ENCODE measurements at regions not wholly inside any gene's neighbourhood (a gene's known extent, or its start where the extent isn't known, plus 50 kb on each side); places are given as distances from the start of the nearest gene placed in this dataset.
"Not testable (repeated sequence)": the region's sequence is repeated elsewhere in the genome, so short reads cannot be mapped to it uniquely, and the experiment has no call there.

DNA sequence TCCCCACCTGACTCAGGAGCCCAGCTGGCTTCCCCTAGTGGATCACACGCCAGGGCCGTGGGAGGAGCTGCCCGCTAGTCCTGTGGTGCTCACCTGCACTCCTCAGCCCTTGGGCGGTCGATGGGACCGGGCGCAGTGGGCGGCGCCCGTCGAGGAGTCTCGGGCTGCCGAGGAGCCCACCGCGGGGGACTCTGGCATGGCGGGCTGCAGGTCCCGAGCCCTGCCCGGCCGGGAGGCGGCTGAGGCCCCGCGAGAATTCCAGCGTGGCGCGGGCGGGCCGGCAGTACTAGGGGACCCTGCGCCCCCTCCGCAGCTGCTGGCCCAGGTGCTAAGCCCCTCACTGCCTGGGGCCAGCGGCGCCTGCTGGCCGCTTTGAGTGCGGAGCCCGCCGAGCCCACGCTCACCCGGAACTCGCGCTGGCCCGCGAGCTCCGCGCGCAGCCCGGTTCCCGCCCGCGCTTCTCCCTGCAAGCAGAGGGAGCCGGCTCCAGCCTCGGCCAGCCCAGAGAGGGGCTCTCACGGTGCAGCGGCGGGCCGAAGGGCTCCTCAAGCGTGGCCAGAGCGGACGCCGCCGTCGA, 367.9 kb downstream of the TYW1 start:
- Histone ChIP-seq H3K9ac (ENCODE audit: low read length) (no peak overlapping the region), H3K27me3 (ENCODE audit: control insufficient read depth, insufficient read depth, low read length) (no peaks in the 10 kb centered on the region), H3K9me3 (ENCODE audit: control insufficient read depth, low read length) (no peaks in the 10 kb centered on the region), H3K36me3 (ENCODE audit: control insufficient read depth, insufficient read depth, low read length) (no peaks in the 10 kb centered on the region), H3K4me3 (ENCODE audit: low read length) (no peak overlapping the region), H3K4me1 (ENCODE audit: control insufficient read depth, insufficient read depth, low read length) (peaks cover 6% of the 10 kb centered on the region)

DNA sequence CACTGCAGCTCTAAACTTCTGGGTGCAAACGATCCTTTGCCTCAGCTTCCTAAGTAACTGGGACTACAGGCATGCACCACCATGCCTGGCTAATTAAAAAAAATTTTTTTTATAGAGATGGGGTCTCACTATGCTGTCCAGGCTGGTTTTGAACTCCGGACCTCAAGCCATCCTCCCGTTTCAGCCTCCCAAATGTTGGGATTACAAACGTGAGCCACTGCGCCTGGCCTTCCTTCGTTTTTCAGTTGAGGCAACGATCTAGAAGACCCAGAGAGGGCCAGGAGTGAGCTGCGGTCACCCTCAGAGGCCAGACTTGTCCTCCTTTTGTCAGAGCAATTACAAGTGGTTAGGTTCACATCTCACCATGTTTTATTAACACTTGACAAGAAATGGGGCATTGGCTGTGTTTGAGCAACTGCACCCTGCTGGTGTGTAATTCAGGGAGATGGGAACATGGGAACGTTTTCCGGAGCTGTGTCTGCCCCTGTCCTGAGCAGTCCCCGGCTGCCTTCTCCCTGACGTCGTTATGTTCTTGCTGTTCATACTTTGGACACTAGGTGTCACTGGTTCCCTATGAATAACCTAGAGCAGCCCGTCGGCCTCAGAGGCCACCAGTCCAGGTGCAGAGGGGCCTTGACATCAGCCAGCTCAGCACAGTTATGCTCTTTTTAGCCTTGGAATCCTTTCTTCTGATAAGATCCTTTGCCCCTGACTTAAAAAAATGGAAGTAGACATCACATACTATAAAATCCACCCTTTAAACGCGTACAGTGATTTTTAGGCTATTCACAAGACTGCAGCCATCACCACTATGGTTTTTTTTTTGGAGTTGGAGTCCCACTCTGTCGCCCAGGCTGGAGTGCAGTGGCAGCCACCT, 375.0 kb downstream of the TYW1 start:
- Histone ChIP-seq H3K27me3 (ENCODE audit: control insufficient read depth, insufficient read depth, low read length) (peaks cover 8% of the 10 kb centered on the region), H3K4me1 (ENCODE audit: control insufficient read depth, insufficient read depth, low read length) (no peaks in the 10 kb centered on the region), H3K4me3 (ENCODE audit: low read length) (no peak overlapping the region), H3K9ac (ENCODE audit: low read length) (no peak overlapping the region), H3K36me3 (ENCODE audit: control insufficient read depth, insufficient read depth, low read length) (no peaks in the 10 kb centered on the region), H3K9me3 (ENCODE audit: control insufficient read depth, low read length) (no peaks in the 10 kb centered on the region)

DNA sequence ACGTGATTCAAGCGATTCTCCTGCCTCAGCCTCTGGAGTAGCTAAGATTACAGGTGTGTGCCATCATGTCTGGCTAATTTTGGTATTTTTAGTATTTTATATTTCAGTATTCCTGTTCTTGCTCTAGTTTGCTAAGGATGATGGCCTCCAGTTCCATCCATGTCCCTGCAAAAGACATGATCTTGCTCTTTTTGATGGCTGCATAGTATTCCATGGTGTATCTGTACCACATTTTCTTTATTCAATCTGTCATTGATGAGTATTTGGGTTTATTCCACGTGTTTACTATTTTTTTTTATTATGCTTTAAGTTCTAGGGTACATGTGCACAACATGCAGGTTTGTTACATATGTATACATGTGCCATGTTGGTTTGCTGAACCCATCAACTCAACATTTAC, 376.8 kb downstream of the TYW1 start:
- not testable (repeated sequence) for H3K9ac ChIP-seq (ENCODE audit: low read length); H3K4me3 ChIP-seq (ENCODE audit: low read length); H3K4me1 ChIP-seq (ENCODE audit: control insufficient read depth, insufficient read depth, low read length); H3K27me3 ChIP-seq (ENCODE audit: control insufficient read depth, insufficient read depth, low read length); H3K9me3 ChIP-seq (ENCODE audit: control insufficient read depth, low read length); H3K36me3 ChIP-seq (ENCODE audit: control insufficient read depth, insufficient read depth, low read length)

DNA sequence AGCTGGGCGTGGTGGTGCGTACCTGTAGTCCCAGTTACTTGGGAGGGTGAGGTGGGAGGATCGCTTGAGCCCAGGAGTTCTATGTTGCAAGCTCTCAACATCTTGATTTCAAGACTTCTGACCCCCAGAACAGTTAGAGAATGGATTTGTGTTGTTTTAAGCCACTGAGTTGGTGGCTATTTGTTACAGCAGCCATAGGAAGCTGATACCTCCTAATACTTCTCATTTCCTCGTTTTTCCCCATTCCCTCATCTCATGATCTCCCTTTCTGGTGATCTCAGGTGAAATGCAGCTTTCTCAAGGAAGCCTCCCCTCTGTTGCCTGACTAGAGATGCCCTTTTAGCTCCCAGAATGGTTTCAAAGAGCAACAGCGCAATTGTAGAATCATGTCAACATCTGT, 378.8 kb downstream of the TYW1 start:
- no peaks in the 10 kb centered on the region for H3K4me1 ChIP-seq (ENCODE audit: control insufficient read depth, insufficient read depth, low read length)
- H3K4me3 ChIP-seq (ENCODE audit: low read length) = no peak overlapping the region
- no peaks in the 10 kb centered on the region for H3K36me3 ChIP-seq (ENCODE audit: control insufficient read depth, insufficient read depth, low read length)
- H3K9ac ChIP-seq (ENCODE audit: low read length) = no peak overlapping the region
- H3K27me3 ChIP-seq (ENCODE audit: control insufficient read depth, insufficient read depth, low read length) = peaks cover 8% of the 10 kb centered on the region
- H3K9me3 ChIP-seq (ENCODE audit: control insufficient read depth, low read length) = no peaks in the 10 kb centered on the region

DNA sequence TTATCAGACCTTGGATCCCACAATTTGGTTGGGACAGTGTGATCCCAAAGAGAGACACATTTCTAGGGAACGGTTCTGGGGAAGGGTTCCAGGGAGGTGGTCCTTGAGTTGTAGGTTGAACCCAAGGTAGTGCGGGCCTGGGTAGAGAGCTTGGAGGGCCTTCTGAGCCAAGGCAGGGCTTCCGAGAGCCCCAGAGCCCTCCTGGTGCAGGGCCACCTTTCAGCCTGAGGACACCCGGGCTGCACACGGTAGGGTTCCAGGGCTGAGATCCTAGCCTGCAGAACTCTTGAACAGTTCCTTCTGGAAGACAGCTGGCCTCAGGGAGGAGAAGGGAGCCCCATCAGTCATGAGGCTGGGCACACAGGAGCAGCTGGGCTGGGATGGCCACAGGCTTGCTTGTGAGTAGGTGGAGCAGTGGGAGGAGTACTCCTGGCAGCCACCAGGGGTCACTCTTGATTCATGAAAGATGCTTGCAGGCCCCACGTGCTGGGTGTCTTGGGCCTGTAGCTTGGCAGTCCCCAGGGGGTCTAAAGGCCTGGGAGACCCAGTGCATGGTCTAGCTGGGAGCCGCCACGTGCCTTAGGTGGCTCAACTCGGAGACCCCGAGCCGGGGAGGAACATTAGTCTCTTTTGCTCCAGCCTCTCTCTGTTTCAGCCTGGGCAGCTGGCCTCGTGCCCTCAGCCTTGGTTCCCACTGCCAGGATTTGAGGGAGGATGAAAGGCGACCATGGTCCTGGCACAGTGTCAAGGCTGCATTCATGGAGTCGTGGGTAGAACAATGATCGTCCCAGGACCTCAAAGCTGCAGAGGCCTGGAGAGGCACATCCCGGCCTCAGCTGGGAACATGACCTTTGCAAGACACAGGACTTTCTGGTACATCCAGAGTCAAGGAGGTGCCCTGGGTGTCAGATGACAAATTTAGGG, 381.6 kb downstream of the TYW1 start:
- no peaks in the 10 kb centered on the region for H3K9me3 ChIP-seq (ENCODE audit: control insufficient read depth, low read length)
- no peaks in the 10 kb centered on the region for H3K4me1 ChIP-seq (ENCODE audit: control insufficient read depth, insufficient read depth, low read length)
- no peaks in the 10 kb centered on the region for H3K36me3 ChIP-seq (ENCODE audit: control insufficient read depth, insufficient read depth, low read length)
- H3K27me3 ChIP-seq (ENCODE audit: control insufficient read depth, insufficient read depth, low read length) = no peaks in the 10 kb centered on the region
- H3K4me3 ChIP-seq (ENCODE audit: low read length) = no peak overlapping the region
- no peak overlapping the region for H3K9ac ChIP-seq (ENCODE audit: low read length)

DNA sequence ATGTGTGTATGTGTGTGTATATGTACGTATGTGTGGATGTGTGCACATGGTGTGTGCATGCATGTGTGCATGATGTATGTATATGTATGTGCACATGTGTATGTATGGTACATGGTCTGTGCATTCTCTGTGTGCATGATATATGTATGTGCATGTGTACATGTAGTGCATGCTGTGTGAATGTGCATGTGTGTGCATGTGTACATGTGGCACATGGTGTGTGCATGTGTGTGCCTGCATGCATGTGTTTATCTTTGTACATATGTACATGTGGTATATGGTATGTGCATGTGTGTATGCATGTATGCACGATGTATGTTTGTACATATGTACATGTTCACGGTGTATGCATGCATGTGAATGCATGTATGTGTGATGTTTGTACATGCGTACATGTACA, 383.7 kb downstream of the TYW1 start:
- Histone ChIP-seq H3K36me3 (ENCODE audit: control insufficient read depth, insufficient read depth, low read length) (no peaks in the 10 kb centered on the region), H3K27me3 (ENCODE audit: control insufficient read depth, insufficient read depth, low read length) (no peaks in the 10 kb centered on the region), H3K4me3 (ENCODE audit: low read length) (no peak overlapping the region), H3K9me3 (ENCODE audit: control insufficient read depth, low read length) (no peaks in the 10 kb centered on the region), H3K4me1 (ENCODE audit: control insufficient read depth, insufficient read depth, low read length) (no peaks in the 10 kb centered on the region), H3K9ac (ENCODE audit: low read length) (no peak overlapping the region)

DNA sequence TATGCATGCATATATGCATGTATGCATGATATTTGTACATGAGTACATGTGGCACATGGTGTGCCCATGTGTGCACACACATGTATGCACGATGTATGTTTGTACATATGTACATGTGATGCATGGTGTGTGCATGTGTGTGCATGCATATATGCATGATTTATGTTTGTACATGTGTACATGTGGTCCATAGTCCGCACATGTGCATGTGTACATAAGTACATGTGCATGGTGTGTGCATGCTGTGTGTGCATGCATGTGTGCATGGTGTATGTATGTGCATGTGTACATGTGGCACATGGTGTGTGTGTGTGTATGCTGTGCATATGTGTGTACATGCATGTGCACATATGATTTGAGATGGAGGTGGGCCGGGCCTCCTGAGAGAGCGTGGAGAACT, 384.2 kb downstream of the TYW1 start:
- Histone ChIP-seq H3K4me1 (ENCODE audit: control insufficient read depth, insufficient read depth, low read length) (no peaks in the 10 kb centered on the region), H3K9me3 (ENCODE audit: control insufficient read depth, low read length) (no peaks in the 10 kb centered on the region), H3K36me3 (ENCODE audit: control insufficient read depth, insufficient read depth, low read length) (no peaks in the 10 kb centered on the region), H3K4me3 (ENCODE audit: low read length) (no peak overlapping the region), H3K27me3 (ENCODE audit: control insufficient read depth, insufficient read depth, low read length) (no peaks in the 10 kb centered on the region), H3K9ac (ENCODE audit: low read length) (no peak overlapping the region)

DNA sequence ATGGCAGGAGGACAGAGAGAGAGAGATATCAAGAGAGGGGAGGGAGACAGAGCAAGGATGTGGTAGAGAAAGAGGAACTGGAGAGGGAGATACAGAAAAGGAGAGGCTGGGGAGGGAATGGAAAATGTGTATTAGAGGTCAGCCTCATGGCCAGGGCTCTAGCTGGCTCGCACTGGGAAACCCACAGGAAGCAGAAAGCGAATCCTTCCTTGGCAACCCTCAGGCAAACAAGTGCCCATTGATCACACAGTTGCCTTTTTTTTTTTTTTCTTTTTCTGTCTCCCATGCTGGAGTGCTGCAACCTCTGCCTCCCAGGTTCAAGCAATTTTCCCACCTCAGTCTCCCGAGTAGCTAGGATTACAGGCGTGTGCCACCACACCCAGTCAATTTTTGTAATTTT, 391.2 kb downstream of the TYW1 start:
- Histone ChIP-seq H3K4me1 (ENCODE audit: control insufficient read depth, insufficient read depth, low read length) (no peaks in the 10 kb centered on the region), H3K36me3 (ENCODE audit: control insufficient read depth, insufficient read depth, low read length) (no peaks in the 10 kb centered on the region), H3K4me3 (ENCODE audit: low read length) (no peak overlapping the region), H3K27me3 (ENCODE audit: control insufficient read depth, insufficient read depth, low read length) (no peaks in the 10 kb centered on the region), H3K9ac (ENCODE audit: low read length) (no peak overlapping the region), H3K9me3 (ENCODE audit: control insufficient read depth, low read length) (no peaks in the 10 kb centered on the region)

DNA sequence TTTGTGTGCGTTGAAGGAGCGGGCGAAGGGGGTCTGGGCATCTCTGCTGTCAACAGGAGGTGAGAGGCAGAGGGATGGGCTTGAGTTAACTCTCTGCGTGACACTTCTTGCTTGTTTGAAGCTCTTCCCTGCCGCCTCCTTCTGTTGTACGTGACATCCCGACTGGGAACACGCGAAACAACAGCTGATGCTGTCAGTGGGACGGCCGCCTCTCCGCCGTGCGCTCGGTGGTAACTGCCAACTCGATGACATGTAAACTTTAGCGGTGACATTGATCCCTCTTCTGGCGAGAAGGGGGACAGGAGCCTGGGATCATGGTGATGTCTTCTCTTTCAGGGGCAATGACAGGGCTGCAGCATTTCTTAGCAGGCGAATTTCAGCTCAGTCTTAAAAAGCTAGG, 394.5 kb downstream of the TYW1 start:
- no peak overlapping the region for H3K4me3 ChIP-seq (ENCODE audit: low read length)
- no peaks in the 10 kb centered on the region for H3K27me3 ChIP-seq (ENCODE audit: control insufficient read depth, insufficient read depth, low read length)
- H3K36me3 ChIP-seq (ENCODE audit: control insufficient read depth, insufficient read depth, low read length) = no peaks in the 10 kb centered on the region
- H3K4me1 ChIP-seq (ENCODE audit: control insufficient read depth, insufficient read depth, low read length) = no peaks in the 10 kb centered on the region
- H3K9me3 ChIP-seq (ENCODE audit: control insufficient read depth, low read length) = no peaks in the 10 kb centered on the region
- no peak overlapping the region for H3K9ac ChIP-seq (ENCODE audit: low read length)

DNA sequence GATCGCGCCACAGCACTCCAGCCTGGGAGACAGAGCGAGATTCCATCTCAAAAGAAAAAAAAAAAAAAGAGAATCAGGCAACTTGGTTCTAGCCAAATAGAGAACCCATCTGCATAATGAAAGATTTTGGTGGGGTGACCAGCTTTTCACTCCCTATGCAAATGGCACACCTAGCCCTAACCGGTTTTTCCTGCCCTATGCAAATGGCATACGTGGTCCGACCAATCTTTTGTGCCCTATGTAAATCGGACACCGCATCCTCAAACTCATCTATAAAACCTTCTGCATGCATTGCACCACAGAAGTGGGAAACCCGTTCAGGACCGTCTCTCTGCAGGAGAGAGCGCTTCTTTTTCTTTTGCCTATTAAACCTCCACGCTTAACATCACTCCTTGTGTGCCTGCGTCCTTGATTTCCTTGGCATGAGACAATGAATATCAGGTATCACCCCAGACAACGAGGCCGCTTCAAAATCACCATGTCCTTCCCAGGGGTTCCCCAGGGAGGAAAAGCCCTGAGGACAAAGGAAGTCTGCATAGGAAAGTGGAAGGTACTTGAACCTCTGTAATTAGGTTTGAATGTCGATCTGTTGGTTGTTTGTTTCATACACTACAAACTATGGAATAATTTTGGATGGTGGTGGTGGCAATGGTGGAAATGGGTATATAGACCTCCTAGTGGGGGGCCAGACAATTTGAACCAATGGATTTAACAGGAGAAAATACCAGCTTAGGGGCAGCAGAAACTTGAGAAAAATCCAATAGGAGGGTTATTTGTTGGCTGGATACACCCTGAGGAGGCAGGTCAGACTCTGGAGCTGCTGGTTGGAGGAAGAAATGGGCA, 396.2 kb downstream of the TYW1 start:
- H3K4me1 ChIP-seq (ENCODE audit: control insufficient read depth, insufficient read depth, low read length) = no peaks in the 10 kb centered on the region
- no peaks in the 10 kb centered on the region for H3K9me3 ChIP-seq (ENCODE audit: control insufficient read depth, low read length)
- H3K27me3 ChIP-seq (ENCODE audit: control insufficient read depth, insufficient read depth, low read length) = no peaks in the 10 kb centered on the region
- no peak overlapping the region for H3K9ac ChIP-seq (ENCODE audit: low read length)
- H3K36me3 ChIP-seq (ENCODE audit: control insufficient read depth, insufficient read depth, low read length) = no peaks in the 10 kb centered on the region
- no peak overlapping the region for H3K4me3 ChIP-seq (ENCODE audit: low read length)

DNA sequence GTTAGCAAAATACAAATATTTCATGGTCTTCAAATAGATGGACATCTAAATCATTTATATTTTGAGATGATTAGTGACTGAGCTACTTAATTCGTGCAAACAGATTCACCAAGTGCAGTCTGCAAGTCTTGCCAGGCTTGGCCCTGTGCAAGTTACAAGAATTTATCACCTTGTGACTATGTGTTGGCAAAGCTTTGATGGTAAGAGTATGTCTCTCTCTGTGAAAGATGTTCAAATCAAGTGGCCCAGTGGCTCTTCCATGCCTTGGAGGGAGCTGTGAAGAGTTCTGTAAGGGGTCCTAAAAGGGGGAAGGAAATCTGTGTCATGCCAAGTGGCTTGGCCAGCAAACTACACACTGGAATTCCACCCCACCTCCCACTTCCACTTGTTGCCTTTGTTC, 397.3 kb downstream of the TYW1 start:
- Histone ChIP-seq H3K27me3 (ENCODE audit: control insufficient read depth, insufficient read depth, low read length) (no peaks in the 10 kb centered on the region), H3K9ac (ENCODE audit: low read length) (no peak overlapping the region), H3K36me3 (ENCODE audit: control insufficient read depth, insufficient read depth, low read length) (no peaks in the 10 kb centered on the region), H3K4me1 (ENCODE audit: control insufficient read depth, insufficient read depth, low read length) (no peaks in the 10 kb centered on the region), H3K4me3 (ENCODE audit: low read length) (no peak overlapping the region), H3K9me3 (ENCODE audit: control insufficient read depth, low read length) (no peaks in the 10 kb centered on the region)
